K562 (cell line): ENCODE measurements at regions not wholly inside any gene's neighbourhood (a gene's known extent, or its start where the extent isn't known, plus 50 kb on each side); places are given as distances from the start of the nearest gene placed in this dataset.

Experiments
- ATAC-seq: fragments of 200-7000 bp; cut with Tn5 transposase; 3 replicates; pipeline ENCODE4 v1.9.1; 2020; ENCODE audit warnings: moderate library complexity
- BruUV-seq: library from RNA; stranded (reverse); fragments of 400-500 nt; replicated peaks from 2 replicates; lab custom pipeline; 2021; lab: Mats Ljungman, UMichigan
- CTCF ChIA-PET: fragments of 300-600 bp; formaldehyde crosslinking; extraction: SDS; loops from one replicate; lab custom pipeline; 2021; ENCODE audit warnings: low intra/inter-chr PET ratio; lab: Yijun Ruan, JAX
- POLR2A ChIA-PET: fragments of 300-600, 350-650 bp; sonication (Branson Sonifier 250); formaldehyde crosslinking; extraction: SDS; loops from one replicate; lab custom pipeline; 2021; ENCODE audit warnings: antibody characterized with exemption, inconsistent platforms; lab: Yijun Ruan, JAX
- DNase-seq, 4 experiments: peaks; one replicate each; pipeline versions ENCODE4 v3.0.0 to v3.0.0-alpha.2; 2011 to 2018; ENCODE audit warnings: low spot score in 3 of 4, mixed read lengths in 3 of 4; ENCODE audit errors: extremely low read depth in 1 of 4
- FAIRE-seq: peaks from 2 replicates; lab custom pipeline; 2011; peaks lifted over from hg19 to GRCh38; lab: Jason Lieb, UNC
- H2AFZ ChIP-seq: 2 replicates; pipeline ENCODE4 v1.6.0; 2011; ENCODE audit warnings: low read depth, low read length, control low read depth, inconsistent platforms
- H3K27ac ChIP-seq: fragments of 200-600 bp; 3 replicates; pipeline ENCODE4 v1.8.0; 2011; ENCODE audit warnings: low read depth, mild to moderate bottlenecking, control low read depth, inconsistent platforms, low read length, moderate library complexity, mixed read lengths; ENCODE audit errors: extremely low read depth
- H3K27me3 ChIP-seq, 2 experiments: fragments of 300-600 bp in 1 of 2; 2 replicates in 1 of 2; 3 replicates in 1 of 2; pipeline versions ENCODE4 v1.6.0 to v1.8.0; 2011; ENCODE audit warnings: inconsistent platforms in 2 of 2, low read length in 2 of 2, mild to moderate bottlenecking in 1 of 2, mixed read lengths in 1 of 2, moderate library complexity in 1 of 2; ENCODE audit not compliant: control insufficient read depth in 2 of 2, insufficient read depth in 2 of 2
- H3K36me3 ChIP-seq: fragments of 300-600 bp; 3 replicates; pipeline ENCODE4 v1.8.0; 2011; ENCODE audit warnings: mild to moderate bottlenecking, low read length, inconsistent platforms; ENCODE audit not compliant: control insufficient read depth, insufficient read depth
- H3K4me1 ChIP-seq, 2 experiments: fragments of 200-600 bp in 1 of 2; replicated peaks in 1 of 2; 2 replicates in 1 of 2; 3 replicates in 1 of 2; pipeline versions ENCODE4 v1.5.1 to v1.8.0; 2011; ENCODE audit warnings: inconsistent platforms in 2 of 2, low read length in 2 of 2, mild to moderate bottlenecking in 1 of 2, mixed read lengths in 1 of 2, moderate library complexity in 1 of 2; ENCODE audit not compliant: control insufficient read depth in 2 of 2, insufficient read depth in 2 of 2
- H3K4me2 ChIP-seq: 2 replicates; pipeline ENCODE4 v1.6.1; 2011; ENCODE audit warnings: low read length, control low read depth, inconsistent platforms, mixed read lengths; ENCODE audit not compliant: insufficient read depth
- H3K4me3 ChIP-seq: fragments of 200-600 bp; sonication (generic), shearing (Covaris generic); 2 replicates; pipeline ENCODE4 v1.5.1; 2016; ENCODE audit warnings: control low read depth, inconsistent platforms
- H3K79me2 ChIP-seq: fragments of 200-600 bp; 3 replicates; pipeline ENCODE4 v1.8.0; 2011; ENCODE audit warnings: low read length, inconsistent platforms; ENCODE audit not compliant: control insufficient read depth, insufficient read depth
- H3K9ac ChIP-seq, 2 experiments: 2 replicates each; pipeline versions ENCODE4 v1.6.0 to v1.6.1; 2011; ENCODE audit warnings: low read depth in 2 of 2, low read length in 2 of 2, control low read depth in 1 of 2, inconsistent platforms in 1 of 2, mild to moderate bottlenecking in 1 of 2, mixed read lengths in 1 of 2; ENCODE audit not compliant: insufficient read depth in 1 of 2
- H3K9me1 ChIP-seq: one replicate; pipeline ENCODE4 v1.6.0; 2011; ENCODE audit warnings: inconsistent platforms, mild to moderate bottlenecking, low read length, moderate library complexity; ENCODE audit not compliant: control insufficient read depth, insufficient read depth
- H3K9me3 ChIP-seq: replicated peaks from 2 replicates; pipeline ENCODE4 v1.5.1; 2011; ENCODE audit warnings: low read depth, low read length, inconsistent platforms; ENCODE audit not compliant: control insufficient read depth, insufficient read depth
- H4K20me1 ChIP-seq: replicated peaks from 2 replicates; pipeline ENCODE4 v1.6.1; 2011; ENCODE audit warnings: low read length, inconsistent platforms, mixed read lengths; ENCODE audit not compliant: control insufficient read depth, insufficient read depth
- COPS2 ChIP-seq: fragments of 450-650 bp; conservative IDR thresholded peaks from 2 replicates; pipeline ENCODE4 v1.6.1; 2016; ENCODE audit warnings: mild to moderate bottlenecking, moderate library complexity
- FOS ChIP-seq: IDR thresholded peaks from 3 replicates; pipeline ENCODE4 v1.6.1; 2011; ENCODE audit not compliant: insufficient read length; ENCODE audit errors: extremely low read depth
- NFE2L1 ChIP-seq: fragments of 450-650 bp; IDR thresholded peaks from 2 replicates; pipeline ENCODE4 v1.6.1; 2016; ENCODE audit warnings: missing genetic modification characterization, low read depth, mild to moderate bottlenecking, missing compliant biosample characterization, moderate library complexity, borderline replicate concordance
- SETDB1 ChIP-seq: IDR thresholded peaks from one replicate; pipeline ENCODE4 v1.6.1; 2012; ENCODE audit warnings: low read length, control low read depth, inconsistent platforms
- WGBS: fragments of 100-300 bp; shearing (Covaris generic); methylation state at CpG from one replicate; pipeline ENCODE4 v1.1.6; 2016; ENCODE audit warnings: low coverage, mixed read lengths; ENCODE audit not compliant: insufficient coverage; ENCODE audit errors: missing lambda C conversion rate; 5-methylcytosine and 5-hydroxymethylcytosine counted together
- in situ Hi-C: fragments of 300-500 bp; cut with MboI; formaldehyde crosslinking; loops from 4 replicates; pipeline ENCODE4 v1.15.0; 2018; ENCODE audit warnings: inconsistent platforms, mixed read lengths
- intact Hi-C: fragments of 100-400 bp; cut with micrococcal nuclease; formaldehyde crosslinking; loops from 2 replicates; pipeline ENCODE4 v1.14.2; 2022
- TF ChIP-seq, protein P1 (sequence below): IDR thresholded peaks from 2 replicates; pipeline ENCODE4 v1.6.1; 2011; ENCODE audit warnings: borderline replicate concordance, low read depth, mild to moderate bottlenecking, moderate library complexity, low read length; ENCODE audit not compliant: insufficient read depth, poor library complexity, severe bottlenecking

DNA sequence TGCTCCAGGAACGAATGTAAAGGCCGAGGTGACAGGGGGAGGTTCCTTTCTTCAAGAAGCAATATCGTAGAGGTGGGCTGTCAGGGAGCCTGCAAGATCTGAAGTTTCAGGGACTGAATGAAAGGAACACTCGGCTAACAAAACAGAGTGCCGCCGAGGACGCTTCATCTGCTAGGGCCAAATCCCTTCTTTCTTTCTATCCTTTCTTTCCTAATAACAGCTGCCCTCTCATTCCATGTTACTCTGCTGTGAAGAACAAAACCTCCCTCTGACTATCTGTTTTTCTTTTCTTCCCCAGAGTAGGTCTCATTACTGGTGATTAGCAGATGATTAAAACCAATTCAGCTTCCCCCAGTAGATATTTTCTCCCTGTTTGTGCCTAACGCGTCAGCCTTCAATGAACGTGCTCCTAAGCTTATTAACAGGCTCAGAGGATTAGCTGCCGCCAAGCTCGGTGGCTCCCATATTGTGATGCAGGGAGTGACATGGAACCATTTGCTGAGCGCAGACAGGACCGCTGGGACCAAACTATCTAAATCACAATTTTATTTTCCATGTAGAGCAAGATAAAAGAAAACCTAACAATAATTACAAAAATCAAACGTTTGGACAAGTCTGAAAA is 414.6 kb downstream of the TMEM182 start (continued):
- TF ChIP-seq, protein P1, sequence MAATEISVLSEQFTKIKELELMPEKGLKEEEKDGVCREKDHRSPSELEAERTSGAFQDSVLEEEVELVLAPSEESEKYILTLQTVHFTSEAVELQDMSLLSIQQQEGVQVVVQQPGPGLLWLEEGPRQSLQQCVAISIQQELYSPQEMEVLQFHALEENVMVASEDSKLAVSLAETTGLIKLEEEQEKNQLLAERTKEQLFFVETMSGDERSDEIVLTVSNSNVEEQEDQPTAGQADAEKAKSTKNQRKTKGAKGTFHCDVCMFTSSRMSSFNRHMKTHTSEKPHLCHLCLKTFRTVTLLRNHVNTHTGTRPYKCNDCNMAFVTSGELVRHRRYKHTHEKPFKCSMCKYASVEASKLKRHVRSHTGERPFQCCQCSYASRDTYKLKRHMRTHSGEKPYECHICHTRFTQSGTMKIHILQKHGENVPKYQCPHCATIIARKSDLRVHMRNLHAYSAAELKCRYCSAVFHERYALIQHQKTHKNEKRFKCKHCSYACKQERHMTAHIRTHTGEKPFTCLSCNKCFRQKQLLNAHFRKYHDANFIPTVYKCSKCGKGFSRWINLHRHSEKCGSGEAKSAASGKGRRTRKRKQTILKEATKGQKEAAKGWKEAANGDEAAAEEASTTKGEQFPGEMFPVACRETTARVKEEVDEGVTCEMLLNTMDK: no peak
- no peak for TF ChIP-seq SETDB1
- no peak for TF ChIP-seq NFE2L1 (tag)
- TF ChIP-seq FOS: no peak

DNA sequence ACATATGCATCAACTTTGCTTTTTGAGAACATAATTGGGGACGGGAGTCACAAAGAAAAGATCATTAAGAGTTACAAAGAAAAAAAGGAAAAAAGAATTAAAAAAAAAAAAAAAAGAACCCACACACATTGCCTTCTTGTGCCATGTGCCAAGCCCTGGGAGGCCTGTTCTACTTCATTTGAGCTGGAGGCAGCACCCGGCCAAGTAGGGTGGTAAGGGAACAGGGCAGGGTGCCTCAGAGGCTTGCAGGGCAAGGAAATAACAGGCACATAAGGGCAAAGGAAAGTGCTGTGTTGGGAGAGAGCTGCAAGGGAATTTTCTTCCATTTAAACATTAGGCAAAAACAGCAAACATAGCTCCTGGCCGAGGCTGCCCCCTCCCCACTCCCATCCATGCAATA is 418.0 kb downstream of the TMEM182 start:
- ChIA-PET CTCF (no interaction called here), POLR2A (no interaction called here)
- no peaks in the 10 kb centered on the region for H3K9me1 ChIP-seq
- no peaks in the 10 kb centered on the region for H3K27me3 ChIP-seq
- BruUV-seq: no TSS peak
- TF ChIP-seq COPS2: no peak
- H3K36me3 ChIP-seq: no peaks in the 10 kb centered on the region
- no peaks in the 10 kb centered on the region for H3K79me2 ChIP-seq
- no peak overlapping the region for H3K4me2 ChIP-seq
- H2AFZ ChIP-seq: no peak overlapping the region
- no peak overlapping the region for H3K4me3 ChIP-seq
- no peak for DNase-seq
- no peak overlapping the region for H3K9ac ChIP-seq
- WGBS: 0% methylated on average over 3 of the region's 3 CpGs
- H3K27ac ChIP-seq: no peak overlapping the region
- no peak for FAIRE-seq
- H3K9me3 ChIP-seq: no peaks in the 10 kb centered on the region
- ATAC-seq: no peak
- intact Hi-C loops: no loop called here
- in situ Hi-C loops: no loop called here
- no peaks in the 10 kb centered on the region for H3K4me1 ChIP-seq
- no peaks in the 10 kb centered on the region for H4K20me1 ChIP-seq
